K562 (cell line): ENCODE measurements at regions not wholly inside any gene's neighbourhood (a gene's known extent, or its start where the extent isn't known, plus 50 kb on each side); places are given as distances from the start of the nearest gene placed in this dataset.

Experiments
- ATAC-seq: fragments of 200-7000 bp; cut with Tn5 transposase; 3 replicates; pipeline ENCODE4 v1.9.1; 2020; ENCODE audit warnings: moderate library complexity
- BruUV-seq: library from RNA; stranded (reverse); fragments of 400-500 nt; replicated peaks from 2 replicates; lab custom pipeline; 2021; lab: Mats Ljungman, UMichigan
- CTCF ChIA-PET: fragments of 300-600 bp; formaldehyde crosslinking; extraction: SDS; loops from one replicate; lab custom pipeline; 2021; ENCODE audit warnings: low intra/inter-chr PET ratio; lab: Yijun Ruan, JAX
- POLR2A ChIA-PET: fragments of 300-600, 350-650 bp; sonication (Branson Sonifier 250); formaldehyde crosslinking; extraction: SDS; loops from one replicate; lab custom pipeline; 2021; ENCODE audit warnings: antibody characterized with exemption, inconsistent platforms; lab: Yijun Ruan, JAX
- DNase-seq, 4 experiments: peaks; one replicate each; pipeline versions ENCODE4 v3.0.0 to v3.0.0-alpha.2; 2011 to 2018; ENCODE audit warnings: low spot score in 3 of 4, mixed read lengths in 3 of 4; ENCODE audit errors: extremely low read depth in 1 of 4
- FAIRE-seq: peaks from 2 replicates; lab custom pipeline; 2011; peaks lifted over from hg19 to GRCh38; lab: Jason Lieb, UNC
- H2AFZ ChIP-seq: 2 replicates; pipeline ENCODE4 v1.6.0; 2011; ENCODE audit warnings: low read depth, low read length, control low read depth, inconsistent platforms
- H3K27ac ChIP-seq: fragments of 200-600 bp; 3 replicates; pipeline ENCODE4 v1.8.0; 2011; ENCODE audit warnings: low read depth, mild to moderate bottlenecking, control low read depth, inconsistent platforms, low read length, moderate library complexity, mixed read lengths; ENCODE audit errors: extremely low read depth
- H3K27me3 ChIP-seq, 2 experiments: fragments of 300-600 bp in 1 of 2; 2 replicates in 1 of 2; 3 replicates in 1 of 2; pipeline versions ENCODE4 v1.6.0 to v1.8.0; 2011; ENCODE audit warnings: inconsistent platforms in 2 of 2, low read length in 2 of 2, mild to moderate bottlenecking in 1 of 2, mixed read lengths in 1 of 2, moderate library complexity in 1 of 2; ENCODE audit not compliant: control insufficient read depth in 2 of 2, insufficient read depth in 2 of 2
- H3K36me3 ChIP-seq: fragments of 300-600 bp; 3 replicates; pipeline ENCODE4 v1.8.0; 2011; ENCODE audit warnings: mild to moderate bottlenecking, low read length, inconsistent platforms; ENCODE audit not compliant: control insufficient read depth, insufficient read depth
- H3K4me1 ChIP-seq, 2 experiments: fragments of 200-600 bp in 1 of 2; replicated peaks in 1 of 2; 2 replicates in 1 of 2; 3 replicates in 1 of 2; pipeline versions ENCODE4 v1.5.1 to v1.8.0; 2011; ENCODE audit warnings: inconsistent platforms in 2 of 2, low read length in 2 of 2, mild to moderate bottlenecking in 1 of 2, mixed read lengths in 1 of 2, moderate library complexity in 1 of 2; ENCODE audit not compliant: control insufficient read depth in 2 of 2, insufficient read depth in 2 of 2
- H3K4me2 ChIP-seq: 2 replicates; pipeline ENCODE4 v1.6.1; 2011; ENCODE audit warnings: low read length, control low read depth, inconsistent platforms, mixed read lengths; ENCODE audit not compliant: insufficient read depth
- H3K4me3 ChIP-seq: fragments of 200-600 bp; sonication (generic), shearing (Covaris generic); 2 replicates; pipeline ENCODE4 v1.5.1; 2016; ENCODE audit warnings: control low read depth, inconsistent platforms
- H3K79me2 ChIP-seq: fragments of 200-600 bp; 3 replicates; pipeline ENCODE4 v1.8.0; 2011; ENCODE audit warnings: low read length, inconsistent platforms; ENCODE audit not compliant: control insufficient read depth, insufficient read depth
- H3K9ac ChIP-seq, 2 experiments: 2 replicates each; pipeline versions ENCODE4 v1.6.0 to v1.6.1; 2011; ENCODE audit warnings: low read depth in 2 of 2, low read length in 2 of 2, control low read depth in 1 of 2, inconsistent platforms in 1 of 2, mild to moderate bottlenecking in 1 of 2, mixed read lengths in 1 of 2; ENCODE audit not compliant: insufficient read depth in 1 of 2
- H3K9me1 ChIP-seq: one replicate; pipeline ENCODE4 v1.6.0; 2011; ENCODE audit warnings: inconsistent platforms, mild to moderate bottlenecking, low read length, moderate library complexity; ENCODE audit not compliant: control insufficient read depth, insufficient read depth
- H3K9me3 ChIP-seq: replicated peaks from 2 replicates; pipeline ENCODE4 v1.5.1; 2011; ENCODE audit warnings: low read depth, low read length, inconsistent platforms; ENCODE audit not compliant: control insufficient read depth, insufficient read depth
- H4K20me1 ChIP-seq: replicated peaks from 2 replicates; pipeline ENCODE4 v1.6.1; 2011; ENCODE audit warnings: low read length, inconsistent platforms, mixed read lengths; ENCODE audit not compliant: control insufficient read depth, insufficient read depth
- ELK3 ChIP-seq: fragments of 450-650 bp; formaldehyde crosslinking; IDR thresholded peaks from 2 replicates; pipeline ENCODE4 v1.4.0; 2020; ENCODE audit warnings: mild to moderate bottlenecking
- FOXK1 ChIP-seq: sonication (generic); formaldehyde crosslinking; IDR thresholded peaks from 2 replicates; pipeline ENCODE4 v1.8.0; 2022; ENCODE audit warnings: missing genetic modification reagents, mild to moderate bottlenecking, borderline replicate concordance
- GABPB1 ChIP-seq: sonication (generic); formaldehyde crosslinking; IDR thresholded peaks from 2 replicates; pipeline ENCODE4 v1.8.0; 2022; ENCODE audit warnings: mild to moderate bottlenecking, missing genetic modification reagents
- MYNN ChIP-seq, 2 experiments: sonication (generic); formaldehyde crosslinking in 1 of 2; IDR thresholded peaks; 2 replicates each; pipeline versions ENCODE4 v1.5.0 to v1.6.1; 2016 to 2020; ENCODE audit warnings: antibody characterized with exemption in 1 of 2, missing genetic modification reagents in 1 of 2
- NR3C1 ChIP-seq: sonication (generic); formaldehyde crosslinking; IDR thresholded peaks from 2 replicates; pipeline ENCODE4 v1.8.1; 2022; ENCODE audit warnings: missing genetic modification reagents
- SAFB2 ChIP-seq: fragments of 200-400 bp; formaldehyde crosslinking; IDR thresholded peaks from 2 replicates; pipeline ENCODE4 v1.6.1; 2018; ENCODE audit warnings: borderline replicate concordance, low read length, low read depth, moderate library complexity; ENCODE audit not compliant: severe bottlenecking
- USF1 ChIP-seq: sonication (generic); formaldehyde crosslinking; IDR thresholded peaks from 2 replicates; pipeline ENCODE4 v1.9.0; 2022; ENCODE audit warnings: mild to moderate bottlenecking, missing genetic modification reagents
- WHSC1 ChIP-seq: IDR thresholded peaks from one replicate; pipeline ENCODE4 v1.6.1; 2012; ENCODE audit warnings: low read length, control low read depth, inconsistent platforms
- ZNF12 ChIP-seq: sonication (generic); formaldehyde crosslinking; IDR thresholded peaks from 2 replicates; pipeline ENCODE4 v1.4.0; 2020; ENCODE audit warnings: mild to moderate bottlenecking, missing genetic modification reagents
- WGBS: fragments of 100-300 bp; shearing (Covaris generic); methylation state at CpG from one replicate; pipeline ENCODE4 v1.1.6; 2016; ENCODE audit warnings: low coverage, mixed read lengths; ENCODE audit not compliant: insufficient coverage; ENCODE audit errors: missing lambda C conversion rate; 5-methylcytosine and 5-hydroxymethylcytosine counted together
- in situ Hi-C: fragments of 300-500 bp; cut with MboI; formaldehyde crosslinking; loops from 4 replicates; pipeline ENCODE4 v1.15.0; 2018; ENCODE audit warnings: inconsistent platforms, mixed read lengths
- intact Hi-C: fragments of 100-400 bp; cut with micrococcal nuclease; formaldehyde crosslinking; loops from 2 replicates; pipeline ENCODE4 v1.14.2; 2022

- no peak for TF ChIP-seq ZNF12
These were observed 84.1 kb downstream of the IFNG start (continued) for GRCh38 chr12:68075416-68075815.

- TF ChIP-seq ELK3, result no peak
- no peak for TF ChIP-seq SAFB2
- TF ChIP-seq MYNN (IDR thresholded peaks at IDR 0.05), result no peak
- TF ChIP-seq MYNN (CRISPR knock-in tag; IDR thresholded peaks at IDR 0.05), result no peak
- TF ChIP-seq FOXK1 (CRISPR knock-in tag), result no peak
- TF ChIP-seq WHSC1, result no peak
- no peak for TF ChIP-seq USF1 (CRISPR knock-in tag)
- TF ChIP-seq GABPB1, result no peak
- TF ChIP-seq NR3C1 (CRISPR knock-in tag), result no peak
- CTCF ChIA-PET, result no interaction called here
- Histone ChIP-seq H3K9me3 (no peaks in the 10 kb centered on the region), H2AFZ (no peak overlapping the region), H3K36me3 (no peaks in the 10 kb centered on the region), H4K20me1 (no peaks in the 10 kb centered on the region), H3K9ac (no peak overlapping the region), H3K9me1 (no peaks in the 10 kb centered on the region), H3K4me1 (no peaks in the 10 kb centered on the region), H3K4me2 (no peak overlapping the region), H3K27me3 (no peaks in the 10 kb centered on the region), H3K27ac (no peak overlapping the region), H3K79me2 (no peaks in the 10 kb centered on the region), H3K4me3 (no peak overlapping the region)
- no peak for ATAC-seq
- WGBS, result 0% methylated on average over 4 of the region's 4 CpGs
- no peak for FAIRE-seq
- BruUV-seq, result no TSS peak
- POLR2A ChIA-PET, result no interaction called here
- no peak for DNase-seq
- in situ Hi-C loops, result no loop called here
- intact Hi-C loops, result no loop called here
These were observed 85.1 kb downstream of the IFNG start for GRCh38 chr12:68074306-68075027.
